ENCODE measurements at regions not wholly inside any gene's neighbourhood (a gene's known extent, or its start where the extent isn't known, plus 50 kb on each side); places are given as distances from the start of the nearest gene placed in this dataset.

DNA sequence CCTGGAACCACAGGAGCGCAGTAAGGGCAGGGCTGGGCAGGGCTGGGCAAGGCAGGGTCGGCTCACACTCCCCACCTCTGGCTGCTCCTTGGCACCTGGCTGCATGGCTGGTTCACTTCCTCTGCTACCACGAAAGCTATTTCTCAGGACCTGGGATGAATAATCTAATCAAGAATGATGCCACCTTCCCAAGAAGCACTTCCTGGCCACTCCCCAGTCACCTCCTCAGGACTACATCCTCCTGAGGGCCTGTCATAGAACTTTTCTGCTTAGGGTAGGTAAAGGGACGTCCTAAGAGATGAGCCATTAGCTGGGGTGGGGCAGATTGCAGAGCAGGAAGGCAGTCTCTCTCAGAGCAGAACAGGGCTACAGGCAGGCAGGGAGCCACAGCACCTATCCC, 288.2 kb upstream of the MAP3K1 start:
- TF ChIP-seq, protein P1, sequence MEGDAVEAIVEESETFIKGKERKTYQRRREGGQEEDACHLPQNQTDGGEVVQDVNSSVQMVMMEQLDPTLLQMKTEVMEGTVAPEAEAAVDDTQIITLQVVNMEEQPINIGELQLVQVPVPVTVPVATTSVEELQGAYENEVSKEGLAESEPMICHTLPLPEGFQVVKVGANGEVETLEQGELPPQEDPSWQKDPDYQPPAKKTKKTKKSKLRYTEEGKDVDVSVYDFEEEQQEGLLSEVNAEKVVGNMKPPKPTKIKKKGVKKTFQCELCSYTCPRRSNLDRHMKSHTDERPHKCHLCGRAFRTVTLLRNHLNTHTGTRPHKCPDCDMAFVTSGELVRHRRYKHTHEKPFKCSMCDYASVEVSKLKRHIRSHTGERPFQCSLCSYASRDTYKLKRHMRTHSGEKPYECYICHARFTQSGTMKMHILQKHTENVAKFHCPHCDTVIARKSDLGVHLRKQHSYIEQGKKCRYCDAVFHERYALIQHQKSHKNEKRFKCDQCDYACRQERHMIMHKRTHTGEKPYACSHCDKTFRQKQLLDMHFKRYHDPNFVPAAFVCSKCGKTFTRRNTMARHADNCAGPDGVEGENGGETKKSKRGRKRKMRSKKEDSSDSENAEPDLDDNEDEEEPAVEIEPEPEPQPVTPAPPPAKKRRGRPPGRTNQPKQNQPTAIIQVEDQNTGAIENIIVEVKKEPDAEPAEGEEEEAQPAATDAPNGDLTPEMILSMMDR (conservative IDR thresholded peaks at IDR 0.05) = no peak
- no peak for TF ChIP-seq EZH2 (IDR thresholded peaks at IDR 0.05; ENCODE audit: low read depth)

Data from PC-9 (cell line).